RWPE1 (cell line): ENCODE measurements at regions not wholly inside any gene's neighbourhood (a gene's known extent, or its start where the extent isn't known, plus 50 kb on each side); places are given as distances from the start of the nearest gene placed in this dataset.
"Not testable (repeated sequence)": the region's sequence is repeated elsewhere in the genome, so short reads cannot be mapped to it uniquely, and the experiment has no call there.

Experiments used
- CTCF ChIA-PET: fragments of 350-600 bp; sonication (Branson Sonifier 250); formaldehyde crosslinking; extraction: SDS; loops from one replicate; lab custom pipeline; 2021; lab: Yijun Ruan, JAX
- POLR2A ChIA-PET: fragments of 400-600 bp; formaldehyde crosslinking; extraction: SDS; loops from one replicate; lab custom pipeline; 2020; ENCODE audit warnings: antibody characterized with exemption; ENCODE audit not compliant: low non-redundant PET; lab: Yijun Ruan, JAX
- DNase-seq: peaks from one replicate; pipeline ENCODE4 v3.0.0; 2012; ENCODE audit warnings: low spot score
- H3K27ac ChIP-seq: fragments of 450-650 bp; 2 replicates; pipeline ENCODE4 v1.5.1; 2017
- CTCF ChIP-seq: fragments of 450-650 bp; conservative IDR thresholded peaks from 2 replicates; pipeline ENCODE4 v1.5.1; 2017; ENCODE audit warnings: low read depth, mild to moderate bottlenecking

- POLR2A ChIA-PET = no interaction called here
- TF ChIP-seq CTCF = no peak
- no peak for DNase-seq
- CTCF ChIA-PET = no interaction called here
- H3K27ac ChIP-seq = no peak overlapping the region
These were observed 75.1 kb upstream of the SLC38A4 start for GRCh38 chr12:46900734-46901463.

GRCh38 chr12:46901464-46902205 lies 75.8 kb upstream of the SLC38A4 start:
- POLR2A ChIA-PET = no interaction called here
- no peak overlapping the region for H3K27ac ChIP-seq
- TF ChIP-seq CTCF = no peak
- CTCF ChIA-PET = no interaction called here
- no peak for DNase-seq

GRCh38 chr12:46903058-46903457 lies 77.3 kb upstream of the SLC38A4 start:
- no peak overlapping the region for H3K27ac ChIP-seq
- ChIA-PET CTCF (no interaction called here), POLR2A (no interaction called here)
- no peak for DNase-seq
- TF ChIP-seq CTCF = no peak

GRCh38 chr12:46904406-46905238 lies 78.8 kb upstream of the SLC38A4 start:
- ChIA-PET CTCF (no interaction called here), POLR2A (no interaction called here)
- no peak for DNase-seq
- no peak overlapping the region for H3K27ac ChIP-seq
- no peak for TF ChIP-seq CTCF

GRCh38 chr12:46905239-46905627 lies 79.4 kb upstream of the SLC38A4 start:
- POLR2A ChIA-PET, CTCF ChIA-PET, H3K27ac ChIP-seq, DNase-seq: not testable (repeated sequence)

- ChIA-PET CTCF (no interaction called here), POLR2A (no interaction called here)
- no peak for DNase-seq
- TF ChIP-seq CTCF = no peak
- H3K27ac ChIP-seq = no peak overlapping the region
These were observed 82.0 kb upstream of the SLC38A4 start for GRCh38 chr12:46907791-46908190.
